ENCODE measurements at regions not wholly inside any gene's neighbourhood (a gene's known extent, or its start where the extent isn't known, plus 50 kb on each side); places are given as distances from the start of the nearest gene placed in this dataset.

DNA sequence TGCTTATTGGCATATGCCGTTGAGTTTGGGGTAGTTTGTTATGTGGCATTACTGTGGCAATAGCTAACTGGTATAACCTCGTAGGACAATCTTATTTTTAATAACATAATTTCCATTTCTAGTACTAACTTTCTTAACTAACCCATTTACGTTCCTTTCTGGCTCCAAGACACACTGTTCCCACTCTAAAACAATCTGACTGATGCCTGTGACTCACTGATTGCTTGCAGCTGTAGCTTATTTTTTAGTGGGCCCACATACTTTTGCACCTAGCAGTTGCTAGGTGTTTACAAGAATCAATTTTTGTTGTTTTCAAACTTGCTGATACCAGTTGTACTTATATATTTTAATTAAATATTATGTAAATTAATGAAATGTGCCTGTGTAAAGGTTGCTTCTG, 52.2 kb downstream of the FAT3 start:
- no peak for DNase-seq (ENCODE audit: low spot score)

DNA sequence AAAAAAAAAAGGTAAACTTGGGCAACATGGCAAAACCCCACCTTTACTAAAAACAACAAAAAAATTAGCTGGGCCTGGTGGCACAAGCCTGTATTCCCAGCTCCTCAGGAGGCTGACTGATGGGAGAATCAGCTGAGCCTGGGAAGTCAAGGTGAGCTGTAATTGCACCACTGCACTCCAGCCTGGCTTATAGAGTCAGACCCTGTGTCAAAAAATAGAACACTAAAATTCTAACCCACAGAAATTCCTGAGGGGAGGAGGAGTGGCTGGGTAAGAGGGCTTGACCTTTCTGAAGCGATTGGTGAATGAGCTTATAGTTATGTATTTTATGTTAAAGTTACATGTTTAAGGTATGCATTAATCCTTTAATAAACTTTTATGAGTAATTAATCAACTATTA, 53.3 kb downstream of the FAT3 start:
- no peak for DNase-seq (ENCODE audit: low spot score)

DNA sequence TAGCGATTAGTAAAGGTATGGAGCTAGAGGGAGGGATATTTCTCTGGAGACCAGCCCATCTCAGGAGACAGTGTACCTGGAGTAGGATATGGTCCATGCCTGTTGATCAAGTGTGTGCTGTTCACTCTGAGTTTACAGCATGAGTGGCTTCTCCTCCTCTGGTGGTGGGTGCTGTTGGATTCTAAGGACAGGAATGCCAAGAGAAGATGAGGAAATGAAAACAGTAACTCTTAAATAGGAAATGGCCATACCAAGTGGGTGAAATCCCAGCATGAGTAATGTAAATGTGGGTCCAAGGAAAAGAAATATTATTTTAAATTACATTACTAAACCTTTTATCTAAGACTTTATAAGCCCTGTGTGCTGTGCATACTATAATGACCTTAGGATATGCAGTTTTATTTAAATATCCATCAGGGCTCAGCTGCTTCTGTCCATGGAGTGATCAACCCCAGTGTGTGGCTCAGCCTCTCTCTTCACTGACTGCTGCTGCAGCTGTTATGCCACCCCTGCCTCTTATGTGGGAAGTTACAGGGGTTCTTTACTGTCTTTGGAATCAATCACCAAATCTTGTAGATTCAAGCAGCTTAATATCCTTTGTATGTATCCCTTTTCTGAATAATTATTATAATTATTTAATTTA, 54.3 kb downstream of the FAT3 start:
- DNase-seq (ENCODE audit: low spot score), result no peak

DNA sequence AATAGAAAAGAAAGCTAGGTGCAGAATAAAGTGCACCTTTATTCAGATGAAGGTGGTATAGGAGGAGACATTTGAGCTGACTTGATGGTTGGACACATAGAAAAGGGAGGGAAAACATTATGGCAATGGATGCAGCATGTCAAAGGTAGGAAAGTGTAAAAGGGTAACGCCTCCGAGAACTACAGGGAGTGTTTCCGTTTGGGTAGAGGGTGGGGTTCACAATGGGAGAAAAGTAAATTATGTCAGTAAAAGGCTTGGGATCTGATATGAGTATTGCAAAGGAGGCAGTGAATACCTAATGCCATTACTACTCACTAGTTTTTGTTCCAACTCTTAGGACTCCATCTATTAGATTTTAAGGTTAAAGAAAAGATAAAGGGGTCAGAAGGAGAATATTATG, 59.5 kb downstream of the FAT3 start:
- no peak for DNase-seq (ENCODE audit: low spot score)

DNA sequence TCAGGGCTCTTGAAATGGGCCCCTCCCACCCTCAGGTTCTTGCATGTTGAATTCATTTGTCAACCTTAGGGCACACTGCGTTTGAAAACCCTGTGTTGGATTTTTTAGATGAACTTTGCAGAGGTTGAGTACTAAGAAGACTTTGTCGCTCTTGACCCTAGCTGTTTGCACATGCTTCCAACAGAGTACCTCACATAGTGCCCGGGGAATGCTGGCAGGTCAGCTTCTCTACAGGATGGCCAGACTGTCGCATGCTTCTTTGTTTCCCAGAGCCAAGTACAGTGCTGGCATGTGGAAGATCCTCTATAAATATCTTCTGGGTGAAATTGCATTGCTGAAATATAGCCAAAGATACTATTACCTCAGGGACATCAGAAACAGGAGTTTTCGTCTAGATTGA, 59.9 kb downstream of the FAT3 start:
- no peak for DNase-seq (ENCODE audit: low spot score)

DNA sequence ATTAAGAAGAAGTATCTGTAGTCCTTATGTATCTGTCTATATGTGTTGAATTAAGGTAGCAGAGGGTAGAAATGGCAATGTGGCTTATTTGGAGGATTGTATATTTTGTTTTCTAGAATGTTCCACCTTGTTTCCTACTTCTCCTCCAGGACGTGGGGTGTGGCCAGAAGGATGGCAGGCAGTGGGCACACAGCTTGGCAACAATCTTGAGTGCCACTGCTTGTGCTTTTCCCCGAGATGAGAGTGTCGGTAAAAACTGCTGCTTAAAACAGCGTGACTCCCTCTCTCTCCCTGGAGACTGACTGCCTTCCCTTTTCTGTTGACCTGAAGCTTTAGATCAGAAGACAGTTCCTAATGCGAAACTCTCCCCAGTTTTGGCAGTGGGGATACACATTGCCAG, 61.2 kb downstream of the FAT3 start:
- DNase-seq (ENCODE audit: low spot score), result no peak

DNA sequence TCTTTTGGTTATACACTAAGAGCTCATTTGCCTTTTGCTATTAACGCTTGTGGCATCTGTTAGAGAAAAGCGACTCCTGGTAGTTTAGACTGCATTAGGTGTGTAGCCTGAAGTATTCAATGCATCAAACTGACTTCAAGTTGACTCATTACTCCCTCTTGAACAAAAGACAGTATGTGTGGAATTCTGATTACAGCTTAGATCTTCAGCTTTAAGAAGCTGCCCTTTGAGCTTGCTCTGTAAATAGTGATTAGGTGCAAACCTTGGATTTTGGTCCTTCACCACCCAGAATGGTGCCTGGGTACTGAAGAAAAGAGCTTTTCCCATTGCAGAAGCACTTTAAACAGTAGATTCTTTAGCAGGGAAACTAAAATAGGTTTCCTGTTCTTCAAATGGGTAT, 62.1 kb downstream of the FAT3 start:
- no peak for DNase-seq (ENCODE audit: low spot score)

DNA sequence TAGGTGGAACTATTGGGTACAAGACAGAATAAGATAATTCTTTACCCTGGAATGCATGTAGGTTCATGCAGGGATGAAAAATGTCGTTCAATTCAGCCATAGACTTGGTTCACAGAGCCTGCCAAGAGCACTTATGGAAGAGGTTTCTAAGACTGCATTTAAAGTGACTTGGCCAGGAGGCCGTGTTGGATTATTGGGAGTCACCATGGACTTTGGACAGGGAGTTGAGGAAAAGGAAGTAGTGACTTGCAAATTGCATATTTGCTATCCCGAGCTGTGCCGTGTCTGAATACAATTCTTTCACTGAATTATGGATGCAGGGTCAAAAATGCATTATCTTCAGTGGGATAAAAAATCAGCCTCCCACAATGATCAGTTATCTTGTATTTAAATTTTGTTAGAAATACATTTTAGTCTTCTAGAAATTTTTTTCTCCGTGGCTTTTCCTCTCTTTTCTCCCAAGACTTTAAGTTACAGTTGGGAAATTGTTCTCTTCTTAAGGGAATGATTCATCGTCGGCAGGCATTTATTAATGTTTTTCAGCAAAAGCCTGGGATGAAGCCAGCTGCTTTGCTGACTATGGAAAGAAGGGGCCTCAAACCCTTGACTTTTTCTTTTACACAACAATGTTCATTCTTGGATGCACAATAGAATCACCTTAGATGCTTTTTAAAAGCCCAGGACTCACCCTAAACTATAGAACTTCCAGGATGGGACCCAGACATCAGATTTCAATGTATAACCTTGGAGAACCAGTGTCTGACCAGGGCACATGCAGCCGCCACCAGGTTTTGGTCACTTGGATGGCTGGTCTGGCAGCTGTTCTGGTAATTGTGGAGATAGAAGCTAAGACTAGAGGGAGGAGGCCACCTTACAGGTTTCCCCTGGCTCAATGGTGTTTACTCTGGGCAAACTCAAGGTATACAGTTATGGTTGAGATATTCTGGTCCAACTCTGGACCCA, 70.8 kb downstream of the FAT3 start:
- DNase-seq (ENCODE audit: low spot score), result no peak

DNA sequence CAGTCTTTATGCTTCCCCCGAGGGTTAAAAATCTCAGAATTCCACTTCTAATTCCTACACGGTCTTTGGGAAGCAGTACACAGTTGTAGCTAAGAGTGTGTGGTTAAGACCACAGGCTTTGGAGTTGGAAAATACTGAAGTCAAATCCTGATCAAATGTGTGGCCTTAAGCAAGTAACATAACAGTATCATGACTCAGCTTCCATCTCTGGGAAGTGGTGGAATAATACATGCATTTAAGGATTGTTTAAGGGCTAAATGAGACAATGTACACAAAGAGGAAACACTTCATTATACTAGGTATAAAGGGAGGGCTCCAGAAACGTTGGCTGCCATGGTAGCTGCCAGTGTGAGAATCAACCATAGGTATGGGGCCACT, 71.5 kb downstream of the FAT3 start:
- no peak for DNase-seq (ENCODE audit: low spot score)

DNA sequence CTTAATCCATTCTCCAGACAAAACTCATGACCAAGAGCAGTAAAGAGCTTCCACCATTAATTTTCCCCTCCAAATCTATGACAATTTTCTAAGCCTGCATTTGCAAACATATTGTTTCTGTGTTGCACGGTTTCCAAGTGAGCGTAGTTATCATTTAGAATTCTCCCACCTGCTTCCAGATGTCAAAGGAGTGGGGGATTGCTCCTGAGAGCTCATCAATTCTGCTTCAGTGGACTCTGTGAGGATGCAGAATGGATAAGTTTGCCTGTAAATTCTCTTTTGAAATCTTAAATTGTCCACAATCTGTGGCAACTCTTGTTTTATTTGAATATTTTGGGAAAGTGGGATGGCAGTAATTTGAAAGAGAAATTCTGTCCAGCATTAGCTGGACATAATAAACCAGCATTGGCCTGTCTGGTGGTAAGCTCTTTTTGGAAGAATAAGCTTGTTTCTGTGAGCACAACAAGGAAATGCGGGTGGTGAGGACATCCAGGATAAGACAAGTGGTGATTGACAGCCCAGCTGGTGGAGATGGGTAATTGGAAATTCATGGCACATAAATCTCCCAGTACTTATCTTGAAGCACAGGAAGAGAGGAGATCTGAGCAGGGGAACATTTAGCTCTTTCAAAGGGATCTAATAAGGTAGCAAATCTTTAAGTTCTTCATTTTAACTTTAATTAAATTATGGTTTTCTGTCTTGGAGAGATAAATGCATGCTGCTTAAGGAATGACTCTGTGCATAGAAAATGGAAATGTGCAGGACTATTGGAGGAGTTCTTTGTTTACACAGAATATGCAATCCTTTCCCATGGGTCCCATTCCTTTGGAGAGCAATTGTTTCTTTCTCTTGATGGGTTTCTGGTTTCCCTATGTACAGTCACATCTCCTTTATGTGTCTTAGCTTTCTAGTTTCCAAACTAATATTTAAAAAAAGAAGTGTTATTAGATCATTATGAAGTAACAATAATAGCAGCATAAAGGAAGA, 73.2 kb downstream of the FAT3 start:
- peak; percentile 8 for DNase-seq (ENCODE audit: low spot score)

DNA sequence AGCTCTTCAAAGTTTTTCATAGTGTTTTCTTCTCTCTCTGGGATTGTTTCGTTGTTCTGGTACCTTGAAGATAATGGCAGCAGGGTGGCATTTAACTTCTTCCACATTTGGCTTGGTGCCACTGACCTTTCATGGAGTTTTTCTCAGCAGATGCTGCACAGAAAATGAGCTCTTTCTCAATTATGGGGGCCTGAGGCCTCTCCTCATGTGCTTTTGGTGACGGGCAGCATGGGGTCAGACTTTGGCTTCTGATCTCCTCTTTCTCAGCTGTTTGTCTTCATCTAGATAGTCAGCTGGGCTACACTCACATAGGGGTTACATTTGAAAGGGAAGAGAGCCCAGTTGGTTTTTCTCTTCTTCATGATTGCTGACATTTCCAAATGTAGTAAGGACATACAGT, 76.3 kb downstream of the FAT3 start:
- DNase-seq (ENCODE audit: low spot score), result no peak

DNA sequence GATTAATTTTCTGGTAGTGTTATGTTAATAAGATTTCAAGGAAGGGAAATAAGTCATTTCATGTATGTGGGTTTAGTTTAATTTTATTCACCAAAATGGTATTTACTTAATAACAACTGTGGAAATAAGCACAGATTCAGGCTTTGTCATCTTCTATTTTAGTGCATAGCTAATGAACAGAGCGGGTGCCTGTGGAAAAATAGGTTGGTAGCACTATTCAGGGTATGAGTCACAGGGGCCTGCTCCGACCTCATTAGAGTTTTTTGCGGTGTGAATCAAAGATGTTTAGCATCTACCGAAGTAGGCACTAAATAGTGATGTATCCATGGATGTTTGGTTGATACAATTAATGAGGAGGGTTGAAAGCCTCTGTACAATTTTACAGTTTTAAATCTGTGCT, 78.2 kb downstream of the FAT3 start:
- peak; percentile 39 for DNase-seq (ENCODE audit: low spot score)

DNA sequence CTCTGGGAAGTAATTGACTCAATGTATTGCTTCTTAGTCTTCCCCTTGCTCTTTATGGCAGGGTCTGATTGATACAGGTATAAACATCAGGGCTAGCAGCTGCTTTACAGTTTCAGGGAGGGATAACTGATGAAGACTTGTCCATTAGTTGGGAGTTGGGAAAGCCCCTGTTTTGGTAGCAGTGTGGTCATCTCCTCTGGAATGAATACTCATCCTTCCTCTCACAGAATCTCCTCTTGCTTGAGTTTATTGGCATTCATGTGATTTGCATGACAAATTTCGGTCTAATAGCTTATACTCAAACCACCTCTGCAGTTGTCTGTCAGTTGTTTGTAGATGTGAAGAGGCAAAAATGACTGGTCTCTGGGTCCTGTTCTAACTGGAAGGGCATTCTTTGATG, 79.7 kb downstream of the FAT3 start:
- no peak for DNase-seq (ENCODE audit: low spot score)

DNA sequence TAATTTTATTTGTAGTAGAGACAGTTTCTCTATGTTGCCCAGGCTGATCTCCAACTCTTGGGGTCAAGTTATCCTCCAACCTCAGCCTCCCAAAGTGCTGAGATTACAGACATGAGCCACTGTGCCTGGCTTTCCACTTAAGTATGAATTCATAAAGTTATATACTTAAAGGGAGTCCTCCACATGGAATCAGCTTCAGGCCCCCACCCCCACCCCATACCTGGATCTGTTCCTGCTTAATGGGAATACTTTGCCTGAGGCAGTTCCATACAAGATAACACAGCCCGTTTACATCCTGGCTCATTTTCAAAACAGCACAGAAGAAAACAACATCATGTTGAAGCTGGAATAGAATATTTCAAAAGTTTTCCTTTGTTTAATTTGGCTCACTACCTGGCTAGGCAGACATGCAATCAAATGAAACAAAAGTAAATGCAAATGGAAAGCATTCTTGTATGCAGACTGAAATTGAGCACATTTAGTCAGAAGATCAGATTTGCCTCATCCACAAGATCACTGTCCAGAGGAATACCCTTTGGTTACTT, 82.4 kb downstream of the FAT3 start:
- DNase-seq (ENCODE audit: low spot score), result no peak

DNA sequence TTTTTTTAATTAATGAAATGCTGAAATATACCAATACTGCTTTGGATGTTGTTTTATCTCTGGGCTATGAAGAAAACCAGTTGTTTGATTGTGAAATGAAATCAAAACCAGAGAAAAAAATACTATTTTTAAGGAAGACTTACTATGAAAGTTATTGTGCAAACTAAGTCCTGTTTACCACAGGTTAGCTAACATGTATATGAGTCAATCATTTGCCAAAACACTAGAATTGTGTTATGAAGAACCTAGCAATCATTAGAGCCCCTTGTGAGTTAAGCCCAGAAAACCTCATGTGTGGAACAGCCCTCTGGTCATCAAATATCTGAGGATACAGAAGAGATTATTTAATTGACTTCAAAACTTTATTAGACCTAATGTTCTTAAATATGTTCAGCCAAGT, 83.7 kb downstream of the FAT3 start:
- no peak for DNase-seq (ENCODE audit: low spot score)

DNA sequence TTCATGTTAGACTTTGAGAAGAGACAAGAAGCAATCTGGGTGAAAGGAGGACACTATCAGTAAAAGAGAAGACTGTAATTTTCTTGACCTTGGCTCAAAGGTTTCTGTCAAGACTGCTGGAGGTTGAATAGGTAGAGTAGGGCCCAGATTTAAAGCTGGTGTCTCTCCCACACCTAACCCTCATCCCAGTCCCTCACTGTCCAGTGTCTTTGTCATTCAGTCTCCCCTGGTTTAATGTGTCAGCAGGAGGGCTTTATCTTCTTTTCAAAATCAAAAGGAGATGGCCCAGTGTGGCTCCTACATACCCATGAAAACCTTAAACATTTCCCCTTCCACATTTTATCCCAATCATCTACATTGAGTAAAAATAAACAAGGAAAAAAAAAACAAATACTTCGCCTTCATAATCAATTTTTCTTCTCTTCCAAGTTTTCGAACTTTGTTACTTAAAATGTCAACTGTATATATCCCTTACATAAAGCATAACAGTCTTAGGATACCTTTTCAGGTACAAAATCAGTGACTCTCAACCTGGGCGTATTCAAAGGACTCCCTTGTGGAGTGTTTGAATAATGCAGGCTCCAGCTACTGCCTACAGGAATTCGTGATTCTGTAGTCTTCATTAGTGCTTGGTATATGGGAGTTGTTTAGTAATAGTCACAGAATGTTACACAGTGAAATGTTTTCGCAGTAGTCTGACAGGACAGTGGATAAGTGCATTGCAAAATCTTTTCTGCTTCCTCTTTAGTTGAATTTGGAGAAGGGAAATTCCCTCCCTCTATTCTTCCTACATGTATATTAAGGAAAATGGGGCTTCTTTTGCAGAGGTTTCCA, 87.2 kb downstream of the FAT3 start:
- DNase-seq (ENCODE audit: low spot score), result no peak

DNA sequence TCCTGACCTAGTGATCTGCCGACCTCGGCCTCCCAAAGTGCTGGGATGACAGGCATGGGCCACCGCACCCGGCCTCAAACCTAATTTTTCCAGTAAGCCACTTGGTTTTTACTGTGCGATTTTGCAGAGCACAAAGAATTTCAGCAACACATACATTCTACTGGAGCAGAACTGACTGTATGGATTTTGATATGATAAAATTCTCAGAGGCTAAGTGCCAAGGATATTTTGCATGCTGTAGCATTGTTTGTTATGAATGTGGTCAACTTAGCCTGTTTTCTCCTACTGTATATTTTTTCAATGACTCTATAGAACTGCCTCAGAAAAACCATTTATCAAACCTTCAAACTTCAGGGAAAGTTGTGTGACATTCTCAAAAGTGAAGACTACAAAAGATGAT, 89.2 kb downstream of the FAT3 start:
- no peak for DNase-seq (ENCODE audit: low spot score)

DNA sequence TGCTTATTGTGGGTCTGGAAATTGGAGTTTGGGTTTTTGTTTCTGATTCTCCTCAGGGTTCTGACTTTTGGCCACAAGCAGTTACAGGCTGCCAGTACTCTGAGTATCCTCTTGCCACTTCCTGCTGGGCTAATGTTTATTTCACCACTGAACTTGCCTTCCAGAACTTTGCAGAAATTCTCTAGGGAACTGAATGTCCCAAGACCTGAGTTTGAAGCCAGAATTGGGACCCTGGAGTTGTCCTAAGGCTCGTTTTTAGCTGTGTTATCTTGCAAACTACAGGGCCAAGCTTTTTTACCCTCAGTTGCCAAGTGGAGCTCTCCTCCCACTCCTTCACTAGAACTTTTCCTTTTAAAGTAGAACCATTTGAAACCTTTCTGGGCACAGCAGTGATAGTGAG, 89.9 kb downstream of the FAT3 start:
- DNase-seq (ENCODE audit: low spot score), result peak; percentile 21

DNA sequence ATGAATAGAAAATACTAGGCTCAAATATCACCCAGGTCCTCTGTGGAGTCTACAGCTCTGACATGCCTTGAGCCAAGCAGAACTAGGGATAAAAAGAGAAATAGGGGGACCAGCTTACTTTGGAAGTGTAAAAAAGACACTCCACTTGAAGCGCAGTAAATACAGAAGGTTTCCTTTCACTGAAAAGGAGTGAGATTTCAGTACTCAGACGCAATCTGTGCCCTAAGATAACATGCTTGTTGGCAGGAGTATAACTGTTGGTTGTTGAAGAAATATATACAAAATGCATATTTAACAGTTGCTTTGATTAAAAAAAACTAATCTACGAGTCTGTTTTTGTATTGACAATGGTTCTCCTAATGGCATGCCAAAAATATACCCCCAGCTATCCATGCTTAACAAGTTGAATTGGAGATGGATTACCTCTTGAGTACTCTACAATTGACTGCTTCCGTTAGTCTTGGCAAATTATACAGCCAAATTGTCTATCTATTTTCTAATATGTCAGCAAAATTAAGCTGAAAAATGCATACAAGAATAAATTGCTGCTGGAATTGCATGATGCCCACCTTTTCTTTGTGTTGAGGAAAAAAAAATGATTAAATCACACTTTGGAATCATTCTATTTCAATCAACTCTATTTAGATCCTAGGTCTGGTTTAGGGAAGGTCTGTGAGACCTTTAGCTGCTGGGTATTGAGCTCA, 91.6 kb downstream of the FAT3 start:
- DNase-seq (ENCODE audit: low spot score), result no peak

DNA sequence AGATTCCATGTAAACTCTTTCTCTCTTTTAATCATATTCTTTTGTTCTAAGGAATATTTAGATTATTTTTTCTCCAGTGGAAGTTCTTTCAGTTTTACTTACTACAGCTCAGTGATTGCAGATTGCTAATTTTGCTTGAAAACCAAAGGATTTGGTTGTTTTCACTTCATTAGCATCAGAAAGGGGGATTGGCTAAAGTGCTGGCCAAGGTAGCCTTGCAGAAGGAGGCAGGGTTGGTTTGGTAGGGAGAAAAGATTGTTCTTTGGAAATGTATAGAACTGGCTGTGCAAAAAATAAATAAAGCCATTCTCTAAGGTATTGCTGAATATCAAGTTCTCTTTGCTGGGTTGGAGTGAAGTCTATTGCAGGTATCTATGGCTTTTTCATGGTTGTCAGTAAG, 92.6 kb downstream of the FAT3 start:
- no peak for DNase-seq (ENCODE audit: low spot score)

DNA sequence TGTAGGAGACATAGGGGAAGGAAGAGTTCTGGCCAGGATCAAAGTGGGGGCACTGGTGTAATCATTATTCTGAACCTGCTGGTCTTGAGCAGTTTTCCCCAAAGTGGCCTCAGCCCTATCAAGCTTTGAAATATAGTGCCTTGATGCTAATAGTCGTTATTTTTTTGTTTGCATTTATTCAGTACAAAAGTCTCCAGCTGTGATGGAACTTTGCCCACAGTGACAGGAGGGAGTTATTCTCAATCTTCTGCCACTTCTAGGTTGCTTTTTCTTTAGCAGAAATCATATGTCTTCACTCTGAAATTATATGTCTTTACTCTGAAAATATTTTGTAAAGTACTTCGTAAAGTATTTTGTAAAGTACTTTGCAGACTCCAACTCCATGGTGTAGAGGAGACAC, 93.1 kb downstream of the FAT3 start:
- no peak for DNase-seq (ENCODE audit: low spot score)

All from Ammon's horn (tissue), 1 donor.